Skeletal muscle satellite cell (primary cell): ENCODE measurements at regions not wholly inside any gene's neighbourhood (a gene's known extent, or its start where the extent isn't known, plus 50 kb on each side); places are given as distances from the start of the nearest gene placed in this dataset.
"Not testable (repeated sequence)": the region's sequence is repeated elsewhere in the genome, so short reads cannot be mapped to it uniquely, and the experiment has no call there.

Experiments
- H3K27me3 ChIP-seq: 2 replicates; pipeline ENCODE4 v1.7.0; 2013; ENCODE audit warnings: low read length; ENCODE audit not compliant: control insufficient read depth, insufficient read depth
- H3K36me3 ChIP-seq: 2 replicates; pipeline ENCODE4 v1.7.0; 2013; ENCODE audit warnings: mild to moderate bottlenecking, control low read depth, low read length; ENCODE audit not compliant: insufficient read depth
- H3K4me1 ChIP-seq: 2 replicates; pipeline ENCODE4 v1.7.0; 2013; ENCODE audit warnings: low read length; ENCODE audit not compliant: control insufficient read depth, insufficient read depth
- H3K4me2 ChIP-seq: 2 replicates; pipeline ENCODE4 v1.7.0; 2013; ENCODE audit warnings: mild to moderate bottlenecking, low read length
- H3K4me3 ChIP-seq: 2 replicates; pipeline ENCODE4 v1.7.0; 2013; ENCODE audit warnings: low read length
- H3K9ac ChIP-seq: 2 replicates; pipeline ENCODE4 v1.7.0; 2013; ENCODE audit warnings: mild to moderate bottlenecking, low read depth, low read length, moderate library complexity
- H3K9me3 ChIP-seq: replicated peaks from 2 replicates; pipeline ENCODE4 v1.7.0; 2013; ENCODE audit warnings: mild to moderate bottlenecking, control low read depth, low read length

- no peaks in the 10 kb centered on the region for H3K9me3 ChIP-seq
- H3K36me3 ChIP-seq, result no peaks in the 10 kb centered on the region
- H3K27me3 ChIP-seq, result no peaks in the 10 kb centered on the region
- no peak overlapping the region for H3K4me3 ChIP-seq
- peaks cover 12% of the 10 kb centered on the region for H3K4me1 ChIP-seq
- no peak overlapping the region for H3K9ac ChIP-seq
- no peak overlapping the region for H3K4me2 ChIP-seq
These were observed 55.1 kb upstream of the TLR4 start for GRCh38 chr9:117649126-117649525.

- peak overlapping the region; percentile 21 for H3K4me3 ChIP-seq
- peaks cover 20% of the 10 kb centered on the region for H3K27me3 ChIP-seq
- peak overlapping the region; percentile 64 for H3K4me2 ChIP-seq
- no peaks in the 10 kb centered on the region for H3K9me3 ChIP-seq
- no peaks in the 10 kb centered on the region for H3K36me3 ChIP-seq
- peak overlapping the region; percentile 34 for H3K9ac ChIP-seq
- H3K4me1 ChIP-seq, result peaks cover 12% of the 10 kb centered on the region
These were observed 59.1 kb upstream of the TLR4 start for GRCh38 chr9:117644932-117645636.

GRCh38 chr9:117644133-117644931 lies 59.9 kb upstream of the TLR4 start:
- no peaks in the 10 kb centered on the region for H3K9me3 ChIP-seq
- H3K27me3 ChIP-seq, result peaks cover 27% of the 10 kb centered on the region
- H3K4me1 ChIP-seq, result peaks cover 12% of the 10 kb centered on the region
- peak overlapping the region; percentile 64 for H3K4me2 ChIP-seq
- H3K9ac ChIP-seq, result peak overlapping the region; percentile 34
- peak overlapping the region; percentile 21 for H3K4me3 ChIP-seq
- H3K36me3 ChIP-seq, result no peaks in the 10 kb centered on the region

- no peak overlapping the region for H3K4me3 ChIP-seq
- no peak overlapping the region for H3K9ac ChIP-seq
- peaks cover 12% of the 10 kb centered on the region for H3K4me1 ChIP-seq
- H3K9me3 ChIP-seq, result no peaks in the 10 kb centered on the region
- peaks cover 27% of the 10 kb centered on the region for H3K27me3 ChIP-seq
- H3K36me3 ChIP-seq, result no peaks in the 10 kb centered on the region
- peak overlapping the region; percentile 56 for H3K4me2 ChIP-seq
These were observed 60.9 kb upstream of the TLR4 start for GRCh38 chr9:117643288-117643654.

- not testable (repeated sequence) for H3K9me3 ChIP-seq, H3K4me3 ChIP-seq, H3K9ac ChIP-seq, H3K36me3 ChIP-seq
- peak overlapping the region; percentile 56 for H3K4me2 ChIP-seq
- H3K27me3 ChIP-seq, result peaks cover 31% of the 10 kb centered on the region
- peaks cover 12% of the 10 kb centered on the region for H3K4me1 ChIP-seq
These were observed 61.5 kb upstream of the TLR4 start for GRCh38 chr9:117642571-117643287.

- H3K4me1 ChIP-seq, result no peaks in the 10 kb centered on the region
- no peak overlapping the region for H3K4me3 ChIP-seq
- H3K4me2 ChIP-seq, result no peak overlapping the region
- H3K9ac ChIP-seq, result no peak overlapping the region
- H3K9me3 ChIP-seq, result no peaks in the 10 kb centered on the region
- peaks cover 28% of the 10 kb centered on the region for H3K27me3 ChIP-seq
- H3K36me3 ChIP-seq, result no peaks in the 10 kb centered on the region
These were observed 67.5 kb upstream of the TLR4 start for GRCh38 chr9:117636681-117637080.

- H3K4me3 ChIP-seq, result no peak overlapping the region
- H3K4me1 ChIP-seq, result no peaks in the 10 kb centered on the region
- H3K36me3 ChIP-seq, result no peaks in the 10 kb centered on the region
- no peak overlapping the region for H3K4me2 ChIP-seq
- H3K27me3 ChIP-seq, result no peaks in the 10 kb centered on the region
- H3K9me3 ChIP-seq, result peaks cover 4% of the 10 kb centered on the region
- H3K9ac ChIP-seq, result no peak overlapping the region
These were observed 79.0 kb upstream of the TLR4 start for GRCh38 chr9:117625154-117625553.

GRCh38 chr9:117624106-117624505 lies 80.1 kb upstream of the TLR4 start:
- Histone ChIP-seq H3K9me3 (peaks cover 4% of the 10 kb centered on the region), H3K27me3 (no peaks in the 10 kb centered on the region), H3K36me3 (no peaks in the 10 kb centered on the region), H3K4me2 (no peak overlapping the region), H3K4me3 (no peak overlapping the region), H3K9ac (no peak overlapping the region), H3K4me1 (no peaks in the 10 kb centered on the region)

- Histone ChIP-seq H3K4me3 (no peak overlapping the region), H3K9ac (no peak overlapping the region), H3K36me3 (no peaks in the 10 kb centered on the region), H3K9me3 (peaks cover 4% of the 10 kb centered on the region), H3K4me1 (no peaks in the 10 kb centered on the region), H3K4me2 (no peak overlapping the region), H3K27me3 (peaks cover under 1% of the 10 kb centered on the region)
These were observed 81.9 kb upstream of the TLR4 start for GRCh38 chr9:117622347-117622746.

GRCh38 chr9:117616431-117616831 lies 87.8 kb upstream of the TLR4 start:
- Histone ChIP-seq H3K36me3 (no peaks in the 10 kb centered on the region), H3K4me2 (no peak overlapping the region), H3K4me1 (no peaks in the 10 kb centered on the region), H3K4me3 (no peak overlapping the region), H3K9ac (no peak overlapping the region), H3K9me3 (no peaks in the 10 kb centered on the region), H3K27me3 (peaks cover 16% of the 10 kb centered on the region)

GRCh38 chr9:117612317-117612716 lies 91.9 kb upstream of the TLR4 start:
- no peaks in the 10 kb centered on the region for H3K36me3 ChIP-seq
- H3K27me3 ChIP-seq, result peaks cover 15% of the 10 kb centered on the region
- H3K4me1 ChIP-seq, result no peaks in the 10 kb centered on the region
- H3K9ac ChIP-seq, result no peak overlapping the region
- H3K4me3 ChIP-seq, result no peak overlapping the region
- H3K9me3 ChIP-seq, result no peaks in the 10 kb centered on the region
- H3K4me2 ChIP-seq, result no peak overlapping the region
